ENCODE measurements at regions not wholly inside any gene's neighbourhood (a gene's known extent, or its start where the extent isn't known, plus 50 kb on each side); places are given as distances from the start of the nearest gene placed in this dataset.
"Not testable (repeated sequence)": the region's sequence is repeated elsewhere in the genome, so short reads cannot be mapped to it uniquely, and the experiment has no call there.

DNA sequence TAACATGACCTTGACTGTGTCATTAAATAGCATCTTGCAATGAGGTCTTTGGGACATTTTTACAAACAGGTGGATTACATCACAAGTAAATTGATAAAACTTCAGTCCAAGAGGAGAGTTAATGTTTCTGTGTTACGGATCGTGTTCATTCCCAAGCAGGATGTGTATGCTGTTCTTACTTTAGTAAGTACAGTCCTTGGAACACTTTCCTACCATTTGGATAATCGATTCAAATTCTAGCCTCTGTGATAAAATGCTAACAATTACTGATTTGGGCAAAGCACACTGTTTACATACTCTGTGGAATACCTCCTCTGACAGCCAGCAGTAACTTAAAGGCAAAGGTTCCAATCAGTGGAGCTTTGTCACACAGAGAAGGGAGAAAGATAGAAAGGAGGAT, 351.7 kb downstream of the FAT3 start:
- H3K27ac ChIP-seq, result no peak overlapping the region
- DNase-seq (ENCODE audit: low read depth, low spot score), result no peak

GRCh38 chr11:92580908-92581307, 356.3 kb downstream of the FAT3 start:
- H3K27ac ChIP-seq, result no peak overlapping the region
- DNase-seq (ENCODE audit: low read depth, low spot score), result no peak

DNA sequence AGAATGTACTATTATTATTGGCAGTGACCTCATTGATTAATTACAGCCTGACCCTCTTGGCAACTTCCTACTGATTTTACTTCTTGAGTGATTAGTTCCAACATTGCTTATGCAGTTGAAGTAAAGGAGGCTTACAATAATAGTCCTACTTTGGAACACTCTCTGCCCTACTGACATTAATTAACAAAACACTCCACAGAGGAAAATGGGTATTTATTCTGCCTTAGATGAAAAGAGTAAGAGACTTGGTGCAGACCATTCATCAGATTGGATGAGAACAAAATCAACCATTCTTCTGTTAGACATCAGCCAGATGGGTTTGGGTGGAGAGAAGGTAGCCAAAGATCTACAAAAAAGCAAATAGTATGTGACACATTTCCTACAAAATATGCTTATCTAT, 363.8 kb downstream of the FAT3 start:
- H3K27ac ChIP-seq, result no peak overlapping the region
- no peak for DNase-seq (ENCODE audit: low read depth, low spot score)

DNA sequence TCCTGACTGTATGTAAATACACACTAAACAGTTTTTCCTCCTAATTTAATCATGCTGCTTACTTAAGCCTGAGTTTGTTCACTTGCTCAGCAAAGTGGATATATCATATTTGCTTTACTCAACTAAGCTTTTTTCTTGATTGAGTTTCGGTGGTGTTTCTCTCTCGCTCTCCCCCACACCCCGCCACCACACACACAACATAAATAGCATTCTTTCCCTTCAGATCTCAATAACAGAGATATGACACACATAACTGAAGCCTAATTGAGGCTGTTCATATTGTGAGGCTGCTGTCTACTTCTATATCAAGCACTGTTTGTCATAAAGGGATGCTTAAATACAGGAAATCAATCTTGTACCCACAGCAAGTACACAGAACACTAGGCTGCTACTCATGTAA, 364.9 kb downstream of the FAT3 start:
- no peak overlapping the region for H3K27ac ChIP-seq
- DNase-seq (ENCODE audit: low read depth, low spot score), result no peak

GRCh38 chr11:92591521-92591920, 366.9 kb downstream of the FAT3 start:
- H3K27ac ChIP-seq, result no peak overlapping the region
- no peak for DNase-seq (ENCODE audit: low read depth, low spot score)

DNA sequence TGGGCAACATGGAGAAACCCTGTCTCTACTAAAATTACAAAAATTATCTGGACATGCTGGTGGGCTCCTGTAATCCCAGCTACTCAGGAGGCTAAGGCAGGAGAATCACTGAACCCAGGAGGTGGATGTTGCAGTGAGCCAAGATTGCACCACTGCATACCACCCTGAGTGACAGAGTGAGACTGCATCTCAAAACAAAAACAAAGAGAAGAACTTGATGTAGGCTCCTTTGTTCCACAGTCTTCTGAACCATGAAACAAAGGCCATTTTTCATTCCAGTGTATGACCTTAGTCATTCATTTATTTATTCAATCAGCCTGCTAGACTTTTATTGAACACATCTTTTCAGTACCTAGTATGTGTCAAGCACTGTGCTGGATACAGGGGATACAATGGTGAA, 369.6 kb downstream of the FAT3 start:
- no peak overlapping the region for H3K27ac ChIP-seq
- no peak for DNase-seq (ENCODE audit: low read depth, low spot score)

DNA sequence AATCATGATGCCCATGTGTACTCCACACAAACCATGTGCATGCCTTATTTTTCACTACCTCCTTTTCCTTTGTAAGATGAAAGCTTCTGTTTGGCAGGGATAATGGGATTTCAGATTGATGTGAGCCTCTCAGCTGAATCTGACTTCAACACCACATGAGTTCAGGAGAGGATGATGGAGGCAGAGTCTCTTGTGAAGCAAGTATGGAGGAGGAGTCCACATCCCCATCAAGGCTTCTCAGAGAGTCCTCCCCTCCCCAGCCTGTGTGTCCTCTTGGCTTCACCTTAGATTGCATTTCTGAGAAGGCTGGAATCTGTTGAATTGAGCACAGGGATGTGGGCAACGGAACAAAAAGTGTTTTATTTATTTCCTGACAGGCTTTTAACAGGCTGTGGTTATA, 370.4 kb downstream of the FAT3 start:
- H3K27ac ChIP-seq, result no peak overlapping the region

DNA sequence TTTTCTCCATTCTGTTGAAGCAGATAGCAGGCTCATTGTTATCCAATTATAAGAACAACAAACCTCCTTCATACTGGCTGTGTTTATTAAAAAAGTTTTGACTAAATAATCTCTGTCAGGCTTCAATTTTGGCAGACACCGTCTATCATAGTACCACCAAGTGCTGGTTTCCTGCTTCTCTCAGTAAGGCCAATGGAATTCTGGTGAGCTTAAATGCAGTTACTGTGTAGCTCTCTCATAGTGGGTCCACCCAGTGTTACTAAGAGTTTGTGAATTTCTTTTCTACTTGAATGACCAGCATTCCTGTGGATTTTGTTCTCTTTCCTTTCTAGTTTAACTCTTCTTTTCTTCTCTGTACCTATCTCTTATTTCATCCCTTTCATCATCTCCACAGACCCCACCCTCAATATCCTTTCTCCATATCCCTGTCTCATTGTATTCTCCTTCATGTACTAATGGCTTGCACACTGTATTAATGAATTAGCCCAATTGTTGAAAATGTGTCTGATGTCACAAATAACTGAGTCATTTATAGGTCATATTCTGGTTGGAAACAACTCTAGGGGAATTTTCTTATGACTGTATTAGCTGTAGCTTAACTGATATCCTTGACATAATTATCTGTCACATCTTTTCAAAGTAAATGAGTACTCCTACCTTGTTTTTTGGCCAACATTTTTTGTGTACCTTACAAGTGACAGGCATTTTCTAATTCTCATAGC, 372.1 kb downstream of the FAT3 start:
- DNase-seq (ENCODE audit: low read depth, low spot score), result no peak
- no peak overlapping the region for H3K27ac ChIP-seq

More for the DNA sequence above, 370.4 kb downstream of the FAT3 start:
- DNase-seq (ENCODE audit: low read depth, low spot score), result no peak

DNA sequence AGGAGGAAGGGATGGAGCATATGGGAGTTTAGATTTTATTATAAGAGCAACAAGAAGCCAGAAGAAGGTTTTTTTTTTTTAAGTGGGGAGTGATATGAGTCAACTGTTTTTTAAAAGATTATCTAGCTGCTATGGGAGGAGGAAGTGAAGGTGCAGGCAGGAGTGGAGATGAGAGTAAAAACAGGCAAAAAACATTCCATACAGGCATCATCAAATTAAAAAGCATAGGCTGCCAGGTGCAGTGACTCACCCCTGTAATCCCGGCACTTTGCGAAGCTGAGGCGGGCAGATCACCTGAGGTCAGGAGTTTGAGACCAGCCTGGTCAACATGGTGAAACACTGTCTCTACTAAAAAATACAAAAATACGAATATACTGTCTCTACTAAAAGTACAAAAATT, 368.4 kb upstream of the MTNR1B start:
- H3K27ac ChIP-seq, result no peak overlapping the region
- no peak for DNase-seq (ENCODE audit: low read depth, low spot score)

DNA sequence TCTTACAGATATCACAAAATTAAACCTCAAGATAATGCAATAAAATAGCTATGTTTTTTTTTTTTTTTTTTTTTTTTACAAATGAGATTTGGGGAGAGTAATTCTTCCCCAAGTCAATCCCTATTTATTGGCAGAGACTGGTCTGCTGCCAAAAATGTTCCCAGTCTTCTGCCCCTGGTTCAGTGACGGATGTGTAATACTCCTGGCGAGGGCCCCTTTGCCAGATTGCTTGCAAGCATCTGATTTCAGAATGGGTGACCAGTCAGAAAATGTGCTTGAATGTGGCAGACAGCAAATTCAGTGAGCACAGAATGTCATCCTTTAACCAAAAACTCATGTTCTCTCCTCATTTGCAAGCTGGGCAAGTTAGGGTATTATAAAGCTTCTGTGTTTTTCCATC, 363.8 kb upstream of the MTNR1B start:
- DNase-seq (ENCODE audit: low read depth, low spot score), result no peak
- H3K27ac ChIP-seq, result no peak overlapping the region

DNA sequence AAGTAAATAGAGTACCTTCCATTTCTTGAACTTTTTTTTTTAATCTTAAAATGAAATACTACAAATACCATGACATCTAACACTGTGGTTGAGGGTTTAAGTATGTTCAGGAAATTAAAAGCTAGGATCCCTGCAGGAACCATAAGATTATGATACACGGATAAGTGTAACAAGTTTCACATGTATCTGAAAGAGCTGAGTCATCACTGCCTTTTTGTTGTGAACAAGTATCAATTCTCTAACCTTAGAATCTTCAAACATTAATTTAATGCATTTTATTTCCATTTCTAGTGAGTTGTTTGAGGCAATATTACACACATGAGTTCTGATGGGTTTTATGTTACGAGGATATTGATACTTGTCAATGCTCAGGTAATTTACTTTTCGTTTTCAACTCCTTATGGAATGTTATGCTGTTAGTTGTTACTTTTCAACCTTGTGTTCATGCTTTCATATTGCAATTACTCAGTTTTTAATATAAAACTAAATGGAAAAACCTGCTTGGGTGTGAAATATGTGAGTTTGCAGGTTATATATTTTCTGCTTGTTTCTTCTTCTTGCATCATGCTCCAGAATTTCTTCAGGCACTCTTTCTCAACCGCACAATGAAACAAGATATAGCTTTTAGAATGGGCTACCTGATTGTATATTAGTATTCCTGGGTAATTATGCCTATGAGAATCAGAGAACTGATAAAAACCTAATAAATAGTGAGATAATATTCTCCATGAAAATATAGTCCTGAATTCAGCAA, 361.3 kb upstream of the MTNR1B start:
- H3K27ac ChIP-seq, result no peak overlapping the region
- no peak for DNase-seq (ENCODE audit: low read depth, low spot score)

DNA sequence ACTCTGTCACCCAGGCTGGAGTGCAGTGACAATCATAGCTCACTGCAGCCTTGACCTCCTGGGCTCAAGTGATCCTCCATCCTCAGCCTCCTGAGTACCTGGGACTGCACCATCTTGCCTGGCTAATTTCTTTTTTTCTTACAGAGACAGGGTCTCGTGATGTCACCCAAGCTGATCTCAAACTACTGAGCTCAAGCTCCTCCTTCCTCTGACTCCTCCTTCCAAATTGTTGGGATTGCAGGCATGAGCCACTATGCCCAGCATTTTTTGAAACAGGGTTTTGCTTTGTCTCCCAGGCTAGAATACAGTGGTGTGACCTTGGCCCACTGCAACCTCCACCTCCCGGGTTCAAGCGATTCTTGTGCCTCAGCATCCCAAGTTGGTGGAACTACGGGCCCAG, 358.3 kb upstream of the MTNR1B start:
- no peak for DNase-seq (ENCODE audit: low read depth, low spot score)
- no peak overlapping the region for H3K27ac ChIP-seq

DNA sequence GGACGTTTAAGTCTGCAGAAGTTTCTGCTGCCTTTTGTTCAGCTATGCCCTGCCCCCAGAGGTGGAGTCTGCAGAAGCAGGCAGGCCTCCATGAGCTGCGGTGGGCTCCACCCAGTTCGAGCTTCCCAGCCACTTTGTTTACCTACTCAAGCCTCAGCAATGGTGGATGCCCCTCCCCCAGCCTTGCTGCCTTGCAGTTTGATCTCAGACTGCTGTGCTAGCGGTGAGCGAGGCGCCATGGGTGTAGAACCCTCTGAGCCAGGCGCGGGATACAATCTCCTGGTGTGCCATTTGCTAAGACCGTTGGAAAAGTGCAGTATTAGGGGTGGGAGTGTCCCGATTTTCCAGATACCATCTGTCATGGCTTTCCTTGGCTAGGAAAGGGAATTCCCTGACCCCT, 351.4 kb upstream of the MTNR1B start:
- DNase-seq (ENCODE audit: low read depth, low spot score); H3K27ac ChIP-seq: not testable (repeated sequence)

DNA sequence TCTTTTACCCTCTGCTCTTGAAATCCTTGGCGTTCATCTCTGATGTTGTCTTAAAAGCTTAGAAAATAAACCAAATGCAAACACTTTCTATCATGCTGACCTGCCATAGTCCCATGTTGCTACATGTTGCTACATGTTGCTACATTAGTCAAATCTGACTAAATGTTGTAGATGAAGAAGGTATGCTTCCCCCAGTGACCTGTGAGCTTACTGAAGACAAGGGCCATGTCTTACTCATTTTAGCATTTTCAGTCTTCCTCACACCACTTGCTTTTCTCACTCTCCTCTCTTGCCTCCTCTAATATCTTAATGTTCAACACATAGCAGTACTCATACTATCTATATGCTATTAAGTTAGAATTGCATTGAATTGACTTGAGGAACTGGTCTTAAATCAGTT, 346.4 kb upstream of the MTNR1B start:
- DNase-seq (ENCODE audit: low read depth, low spot score), result peak; percentile 40
- no peak overlapping the region for H3K27ac ChIP-seq

GRCh38 chr11:92625894-92626293, 343.6 kb upstream of the MTNR1B start:
- H3K27ac ChIP-seq, result no peak overlapping the region
- no peak for DNase-seq (ENCODE audit: low read depth, low spot score)

DNA sequence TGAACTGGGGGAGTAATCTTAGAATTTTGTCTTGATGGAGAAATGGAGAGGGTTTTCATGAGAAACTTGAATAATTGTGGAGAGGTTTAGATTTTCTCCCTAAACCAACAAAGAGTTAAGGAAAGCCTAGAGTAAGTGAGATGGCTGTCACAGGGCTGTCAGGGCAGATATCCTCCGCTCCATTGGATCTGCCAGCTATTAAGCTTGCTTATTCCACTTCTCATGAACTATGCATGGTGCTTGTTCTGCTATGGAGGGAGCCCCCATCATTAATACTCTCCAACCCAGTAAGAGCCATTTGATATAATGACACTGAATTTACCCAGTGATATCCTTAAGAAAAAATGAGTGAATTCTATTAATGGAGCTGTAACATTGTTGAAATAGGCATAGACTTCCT, 342.8 kb upstream of the MTNR1B start:
- H3K27ac ChIP-seq, result no peak overlapping the region
- no peak for DNase-seq (ENCODE audit: low read depth, low spot score)

DNA sequence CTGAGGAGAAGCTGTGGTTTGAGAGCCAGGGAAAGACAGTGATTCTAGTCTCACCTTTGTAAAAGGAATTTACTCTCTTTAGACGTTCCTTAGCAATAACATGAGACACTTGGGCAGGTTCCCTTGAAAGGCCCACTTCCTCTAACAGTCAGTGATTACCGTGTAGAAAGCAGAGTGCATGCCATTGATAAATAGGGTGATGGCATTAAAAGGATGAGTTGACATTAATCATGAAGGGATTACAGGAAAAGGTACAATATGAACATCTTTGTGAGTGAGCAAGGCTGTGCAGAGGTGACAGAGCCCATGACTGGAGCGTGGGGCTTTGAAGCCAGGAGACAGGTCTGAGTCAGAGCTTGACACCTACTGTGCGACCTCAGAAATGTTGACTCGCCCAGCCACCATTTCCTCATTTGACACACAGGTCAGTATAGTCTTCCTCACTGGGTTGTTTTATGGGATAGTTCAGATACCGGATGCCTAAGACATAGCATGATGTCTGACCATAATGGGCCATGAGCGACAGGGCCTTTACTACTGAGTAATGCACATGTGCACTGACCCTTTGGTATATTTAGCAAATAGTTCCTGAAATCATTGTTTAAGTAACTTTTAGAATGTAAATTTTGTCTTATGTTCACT, 341.7 kb upstream of the MTNR1B start:
- peak overlapping the region; percentile 22 for H3K27ac ChIP-seq
- DNase-seq (ENCODE audit: low read depth, low spot score), result peak; percentile 18

- no peak for DNase-seq (ENCODE audit: low read depth, low spot score)
- H3K27ac ChIP-seq, result peak overlapping the region; percentile 22
Observed at GRCh38 chr11:92628401-92629292, 340.8 kb upstream of the MTNR1B start.

DNA sequence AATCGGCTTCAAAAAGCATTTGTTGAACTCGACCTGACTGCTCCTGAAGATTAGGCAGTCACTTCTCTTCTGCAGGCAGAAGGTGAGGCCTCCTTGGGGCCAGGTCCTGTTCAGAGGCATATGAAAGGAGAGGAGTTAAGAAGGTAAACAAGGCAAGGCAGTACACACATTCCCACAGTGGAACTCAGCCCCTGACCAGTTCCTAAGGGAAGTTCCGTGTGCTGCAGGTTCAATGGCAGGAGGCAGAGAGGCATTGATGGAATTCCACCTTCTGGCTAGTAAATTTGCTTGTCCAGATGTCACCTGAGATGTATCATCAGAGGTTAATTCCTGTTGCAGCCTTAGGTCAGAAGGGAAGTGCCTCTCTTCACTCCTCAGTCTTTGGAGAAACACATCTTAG, 337.0 kb upstream of the MTNR1B start:
- no peak for DNase-seq (ENCODE audit: low read depth, low spot score)
- no peak overlapping the region for H3K27ac ChIP-seq

GRCh38 chr11:92633820-92634219, 335.6 kb upstream of the MTNR1B start:
- no peak for DNase-seq (ENCODE audit: low read depth, low spot score)

More at GRCh38 chr11:92633820-92634219, 335.6 kb upstream of the MTNR1B start:
- H3K27ac ChIP-seq, result no peak overlapping the region

Data from epithelial cell of prostate (primary cell).